Right kidney (tissue), 1 donor: ENCODE measurements at regions not wholly inside any gene's neighbourhood (a gene's known extent, or its start where the extent isn't known, plus 50 kb on each side); places are given as distances from the start of the nearest gene placed in this dataset.

Source experiments
- DNase-seq: peaks from one replicate; pipeline ENCODE4 v3.0.0-alpha.2; 2016

GRCh38 chr4:110898290-110898689, 275.4 kb upstream of the PITX2 start:
- DNase-seq: no peak

DNA sequence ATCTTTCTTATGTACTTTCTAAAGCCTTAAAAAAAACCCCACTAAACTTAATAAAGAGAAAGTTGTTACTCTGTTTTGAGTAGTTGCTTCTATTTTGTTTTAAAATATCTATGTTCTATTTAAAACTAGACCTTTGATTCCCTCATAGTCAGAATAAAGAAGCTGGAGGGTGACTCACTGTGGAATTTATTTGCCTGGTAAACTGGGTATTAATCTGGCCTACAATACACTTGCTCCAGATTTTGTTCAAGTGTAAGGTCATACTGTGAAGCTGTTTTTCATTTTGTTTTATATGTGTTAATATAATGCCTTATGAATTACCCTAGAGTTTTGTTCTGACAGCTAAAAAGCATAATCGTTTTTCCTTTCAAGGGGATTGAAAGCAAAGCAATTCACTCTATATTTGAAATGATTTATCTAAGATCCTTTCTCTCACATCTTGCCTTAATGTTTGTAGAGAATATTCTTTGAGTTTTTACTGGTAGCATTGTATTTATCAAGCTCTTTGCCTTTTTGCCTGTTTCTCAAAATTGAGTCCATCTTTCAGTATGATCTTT, 277.4 kb upstream of the PITX2 start:
- no peak for DNase-seq

DNA sequence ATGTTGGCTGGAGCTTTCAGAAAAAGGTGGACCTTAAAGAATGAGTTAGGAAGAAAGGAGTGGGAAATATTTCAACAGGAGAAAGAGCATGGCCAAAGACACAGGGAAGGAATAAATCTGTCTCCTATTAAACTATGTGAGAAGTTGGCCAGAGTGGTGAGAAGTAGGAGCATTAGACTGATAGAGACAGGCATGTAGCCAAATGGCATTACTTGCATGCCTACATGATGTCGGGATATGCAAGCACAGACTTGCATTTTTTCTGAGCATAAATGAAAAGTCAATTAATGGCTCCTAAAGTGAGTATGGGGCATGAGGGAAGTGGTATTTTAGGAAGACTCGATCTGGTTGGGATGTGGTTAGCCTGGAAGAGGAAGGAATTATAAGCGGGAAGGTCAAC, 279.6 kb upstream of the PITX2 start:
- no peak for DNase-seq

DNA sequence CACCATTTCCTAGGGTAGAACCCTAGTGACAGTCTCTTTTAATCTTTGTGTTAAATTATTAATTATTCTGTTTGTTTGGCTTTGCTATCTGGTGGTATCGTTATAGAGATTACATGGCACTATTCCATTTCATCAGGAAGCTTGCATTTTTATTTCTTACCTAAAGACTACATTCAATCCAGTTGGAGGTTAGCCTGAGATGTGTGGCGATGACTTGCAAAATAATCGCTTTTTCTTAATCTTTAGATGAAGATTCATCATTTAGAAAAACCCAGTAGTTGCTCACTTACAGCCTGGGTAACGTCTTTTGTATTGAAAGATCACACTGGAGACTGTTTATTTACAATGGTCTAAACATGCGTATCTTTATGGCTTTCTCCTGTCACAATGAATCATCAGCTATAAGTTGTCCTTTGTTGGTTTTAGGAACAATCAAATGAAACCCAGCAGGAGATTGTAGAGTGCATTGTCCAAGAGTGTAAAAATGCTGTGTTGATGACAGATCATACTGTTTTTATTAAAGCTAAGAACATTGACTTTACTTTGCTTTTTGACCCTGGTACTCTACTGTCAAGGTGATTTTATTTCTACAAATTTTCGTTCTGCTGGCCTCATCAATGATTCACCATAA, 281.7 kb upstream of the PITX2 start:
- no peak for DNase-seq

DNA sequence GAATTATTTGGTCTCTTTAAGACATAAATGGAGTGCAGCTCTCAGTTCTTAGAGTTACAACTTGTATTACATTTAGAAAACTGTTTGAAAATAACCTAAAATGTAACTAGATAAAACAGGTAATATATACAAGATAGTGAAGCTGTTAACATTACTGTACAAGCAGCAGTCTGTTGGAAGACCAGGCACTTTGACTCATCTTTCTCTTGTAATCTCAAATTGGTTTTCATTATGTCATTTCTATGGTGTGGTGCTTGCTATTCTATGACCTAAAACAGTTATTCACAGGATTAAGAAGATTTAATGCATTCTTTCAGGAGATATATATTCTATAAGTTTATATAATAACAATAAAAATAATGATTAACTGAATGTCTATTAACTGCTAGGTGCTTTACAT, 282.5 kb upstream of the PITX2 start:
- no peak for DNase-seq

GRCh38 chr4:110907801-110908313, 285.0 kb upstream of the PITX2 start:
- no peak for DNase-seq

DNA sequence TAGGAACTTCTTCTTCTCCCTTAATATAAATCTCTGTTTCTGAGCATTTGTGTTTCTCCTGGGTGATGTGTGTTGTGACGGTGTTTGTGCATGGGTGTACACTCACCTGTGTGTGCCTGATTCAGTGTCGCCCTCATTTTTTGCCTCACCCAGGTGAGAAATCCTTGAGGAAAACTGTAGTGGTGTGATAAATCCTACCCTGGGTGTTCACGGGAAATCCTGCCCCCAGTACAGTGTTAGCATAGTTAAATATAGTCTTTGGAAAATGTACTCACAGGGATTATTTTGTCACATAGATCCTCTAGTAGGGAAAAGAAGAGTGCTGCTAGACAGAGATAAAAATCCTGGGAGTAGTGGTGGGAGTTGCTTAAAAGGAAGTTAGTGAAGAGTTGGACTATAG, 291.9 kb upstream of the PITX2 start:
- no peak for DNase-seq

- peak; percentile 8 for DNase-seq
These were observed 292.4 kb upstream of the PITX2 start for GRCh38 chr4:110915301-110915700.

DNA sequence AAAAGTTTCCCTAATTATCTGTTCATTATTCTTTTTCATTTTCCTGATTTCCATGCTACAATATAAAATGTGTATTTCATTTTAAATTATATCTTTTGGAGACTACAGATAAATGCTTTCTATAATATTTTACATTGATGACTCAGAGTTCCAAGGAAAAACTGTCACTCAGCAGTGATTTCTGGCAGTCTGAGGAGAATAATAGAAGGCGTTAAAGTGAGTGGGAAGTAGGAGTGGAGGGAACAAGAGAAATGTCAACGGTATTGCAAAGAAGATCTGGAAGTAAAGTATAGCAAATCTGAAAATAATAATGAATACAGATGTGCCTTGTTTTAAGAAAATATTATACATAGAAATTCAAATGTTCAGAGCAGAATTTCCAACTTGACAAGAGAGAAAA, 293.6 kb upstream of the PITX2 start:
- no peak for DNase-seq

- DNase-seq: no peak
These were observed 295.0 kb upstream of the PITX2 start for GRCh38 chr4:110917835-110918234.

DNA sequence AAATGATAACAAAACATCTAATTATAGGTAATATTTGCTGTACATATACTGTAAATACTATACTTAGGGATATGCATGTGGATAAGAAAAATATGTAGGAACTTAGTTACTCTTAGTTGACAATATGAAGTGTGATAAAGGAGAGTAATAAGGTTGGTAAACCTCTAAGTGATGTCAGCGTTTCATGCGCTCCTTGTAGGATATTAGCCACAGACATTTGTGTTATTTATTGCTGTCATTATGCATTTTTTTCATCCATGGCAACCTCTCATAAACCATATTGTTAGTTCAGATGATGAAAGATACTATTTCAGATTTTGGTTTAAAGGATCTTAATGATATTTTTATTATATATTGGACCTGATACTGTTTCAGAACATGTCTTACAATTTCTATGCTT, 298.1 kb upstream of the PITX2 start:
- DNase-seq: no peak

GRCh38 chr4:110924761-110925160, 301.9 kb upstream of the PITX2 start:
- no peak for DNase-seq

GRCh38 chr4:110926841-110927400, 304.0 kb upstream of the PITX2 start:
- DNase-seq: no peak

DNA sequence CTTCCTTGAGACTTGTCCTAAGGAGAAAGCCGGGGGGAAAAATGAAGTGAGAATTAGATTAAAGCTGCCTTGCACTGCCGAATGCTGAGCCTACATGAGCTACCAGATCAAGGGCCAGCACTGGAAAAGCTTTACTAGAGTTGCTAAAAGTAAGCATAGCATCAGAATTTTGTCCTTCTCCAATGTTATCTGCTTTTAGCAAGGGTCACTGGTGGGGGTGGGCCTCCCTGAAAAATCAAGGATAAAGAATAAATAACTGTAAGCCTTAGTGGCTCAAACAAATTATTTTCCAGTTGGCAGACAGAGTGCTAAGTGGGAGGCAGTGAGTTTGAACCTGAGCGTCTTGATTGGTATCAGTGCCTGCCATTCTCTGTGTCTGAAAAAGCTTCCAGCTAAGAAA, 310.5 kb upstream of the PITX2 start:
- no peak for DNase-seq

DNA sequence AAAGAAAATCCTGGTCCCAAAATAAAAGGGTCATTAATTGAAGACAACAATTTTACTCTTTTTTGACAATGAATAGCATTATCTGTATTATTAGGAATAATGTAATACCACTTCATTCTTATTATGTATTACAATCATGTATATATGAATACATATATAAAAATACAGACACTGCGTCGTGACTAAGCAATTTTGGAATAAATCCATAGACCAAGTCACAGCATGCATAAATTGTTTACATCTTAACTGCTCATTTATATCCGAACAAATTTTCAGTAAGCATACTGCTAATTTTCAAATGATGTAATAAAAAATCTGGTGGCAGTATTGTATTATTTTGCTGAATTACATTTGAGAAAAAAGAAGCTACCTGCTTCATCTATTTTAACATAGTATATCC, 321.6 kb upstream of the PITX2 start:
- no peak for DNase-seq

GRCh38 chr4:110945600-110945999, 322.7 kb upstream of the PITX2 start:
- no peak for DNase-seq

- DNase-seq: no peak
These were observed 326.7 kb upstream of the PITX2 start for GRCh38 chr4:110949542-110949941.

GRCh38 chr4:110950731-110951130, 327.9 kb upstream of the PITX2 start:
- DNase-seq: no peak

GRCh38 chr4:110953191-110953590, 330.3 kb upstream of the PITX2 start:
- DNase-seq: no peak

DNA sequence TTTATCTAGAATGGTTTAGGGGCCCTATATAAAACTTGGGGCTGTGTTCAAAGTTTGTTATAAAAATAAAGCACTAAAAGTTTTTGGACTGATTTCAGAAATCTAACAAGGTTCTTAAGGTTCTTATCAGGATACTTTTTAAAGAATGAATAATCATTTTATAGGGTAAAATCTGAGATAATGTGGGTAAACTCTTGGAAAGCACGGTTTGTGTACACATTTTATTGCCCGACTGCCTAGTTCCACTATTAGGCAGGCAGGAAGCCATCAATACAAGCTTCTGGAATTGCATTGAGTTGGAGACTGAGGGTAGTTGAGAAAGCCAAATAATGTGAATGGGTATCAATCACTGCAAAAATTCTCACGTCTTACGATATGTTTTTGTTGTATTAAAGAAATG, 331.0 kb upstream of the PITX2 start:
- no peak for DNase-seq

GRCh38 chr4:110955748-110956147, 332.9 kb upstream of the PITX2 start:
- DNase-seq: no peak

DNA sequence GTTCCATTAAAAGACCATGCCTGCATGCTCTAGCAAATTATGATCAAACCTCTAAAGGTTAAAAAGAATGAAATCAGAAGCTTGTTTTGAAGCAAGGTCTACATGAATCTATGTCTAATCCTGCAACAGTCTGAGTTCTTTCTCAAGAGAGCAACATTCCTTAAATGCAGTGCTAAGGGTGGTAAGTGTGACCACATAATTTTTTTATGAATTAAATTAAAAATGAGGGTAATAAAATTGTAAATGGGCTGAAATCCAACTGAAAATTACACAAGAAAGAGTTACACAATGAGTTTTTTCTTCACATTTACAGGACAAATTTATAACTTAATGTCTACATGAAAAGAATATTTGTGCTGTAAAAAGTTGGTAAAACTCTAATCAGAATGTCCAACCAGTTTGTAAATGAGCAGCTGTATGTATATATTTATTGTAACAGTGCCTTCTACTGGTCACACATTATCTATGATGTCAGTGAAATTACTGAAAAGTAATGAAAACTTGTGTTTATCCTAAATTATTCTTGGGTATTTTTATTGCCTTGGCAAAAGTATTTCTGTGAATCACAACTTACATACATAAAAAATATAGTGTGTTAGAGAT, 336.3 kb upstream of the PITX2 start:
- no peak for DNase-seq

- no peak for DNase-seq
These were observed 338.2 kb upstream of the PITX2 start for GRCh38 chr4:110961066-110961465.

GRCh38 chr4:110962616-110963015, 339.7 kb upstream of the PITX2 start:
- DNase-seq: no peak
